IPS DF 19.7 (cell line): ENCODE measurements at regions not wholly inside any gene's neighbourhood (a gene's known extent, or its start where the extent isn't known, plus 50 kb on each side); places are given as distances from the start of the nearest gene placed in this dataset.
"Not testable (repeated sequence)": the region's sequence is repeated elsewhere in the genome, so short reads cannot be mapped to it uniquely, and the experiment has no call there.

Source experiments
- DNase-seq: peaks from one replicate; pipeline ENCODE4 v3.0.0-alpha.2; 2013; ENCODE audit warnings: low read depth, low spot score

GRCh38 chr22:22776121-22776520 is 111.5 kb upstream of the IGLL5 start:
- no peak for DNase-seq

- no peak for DNase-seq
These were observed 108.4 kb upstream of the IGLL5 start for GRCh38 chr22:22779213-22779612.

DNA sequence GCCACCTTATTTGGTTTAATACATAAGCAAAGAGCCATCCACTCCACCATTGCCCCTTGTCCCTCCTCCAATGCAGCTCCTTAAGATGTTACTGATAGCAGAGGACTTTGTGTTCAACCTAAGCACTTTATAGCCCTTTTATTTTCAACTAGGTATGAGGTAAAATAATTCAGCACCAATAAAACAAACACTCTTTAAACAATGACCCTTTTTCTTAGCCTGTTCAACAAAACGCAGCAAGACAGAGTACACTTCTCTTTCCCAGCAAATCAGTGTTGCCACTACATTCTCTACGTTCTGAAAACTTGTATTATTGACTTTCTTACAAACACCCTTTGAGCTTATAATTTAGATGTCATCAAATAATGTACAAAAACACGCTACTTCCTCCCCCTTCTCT is 104.0 kb upstream of the IGLL5 start:
- DNase-seq = no peak

DNA sequence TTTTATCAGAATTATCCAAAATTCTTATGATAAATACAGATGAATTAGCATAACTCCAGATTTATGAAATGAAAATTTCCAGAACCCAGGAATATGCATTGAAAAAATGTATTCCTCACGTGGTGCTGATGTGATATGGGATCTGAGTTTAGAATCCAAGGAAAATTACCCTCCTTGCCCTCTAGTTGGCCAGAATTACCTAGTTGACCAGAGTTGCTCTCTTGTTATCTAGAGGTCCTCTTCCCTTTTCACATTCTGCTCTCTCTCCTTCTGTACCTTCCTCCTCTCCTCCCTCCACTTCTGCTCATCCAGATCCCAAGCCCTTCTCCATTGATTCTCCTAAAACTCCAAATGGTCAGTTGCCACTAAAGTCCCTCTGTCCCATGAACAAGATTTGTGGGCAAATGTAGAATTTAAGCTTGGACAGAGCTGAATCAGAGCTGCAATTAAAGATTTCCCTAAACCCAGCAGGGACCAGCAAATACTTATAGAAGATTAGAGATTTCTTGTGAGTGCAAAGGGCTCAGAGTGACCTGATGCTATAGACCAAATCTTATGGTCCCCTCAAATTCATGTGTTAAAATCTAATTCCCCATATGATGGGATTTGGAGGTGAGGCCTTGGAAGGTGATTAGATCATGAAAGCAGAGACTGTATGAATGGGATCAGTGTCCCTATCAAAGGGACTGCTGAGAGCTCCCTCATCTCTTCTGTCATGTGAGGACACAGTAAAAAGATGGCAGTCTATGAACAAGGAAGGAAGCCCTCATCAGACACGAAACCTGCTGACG is 103.2 kb upstream of the IGLL5 start:
- DNase-seq = no peak

GRCh38 chr22:22785316-22786065 is 102.1 kb upstream of the IGLL5 start:
- no peak for DNase-seq

GRCh38 chr22:22786301-22787115 is 101.1 kb upstream of the IGLL5 start:
- DNase-seq = no peak

- DNase-seq = no peak
These were observed 100.5 kb upstream of the IGLL5 start for GRCh38 chr22:22787151-22787550.

GRCh38 chr22:22787786-22788459 is 99.7 kb upstream of the IGLL5 start:
- DNase-seq = peak; percentile 38

GRCh38 chr22:22788460-22789037 is 99.1 kb upstream of the IGLL5 start:
- DNase-seq = no peak

DNA sequence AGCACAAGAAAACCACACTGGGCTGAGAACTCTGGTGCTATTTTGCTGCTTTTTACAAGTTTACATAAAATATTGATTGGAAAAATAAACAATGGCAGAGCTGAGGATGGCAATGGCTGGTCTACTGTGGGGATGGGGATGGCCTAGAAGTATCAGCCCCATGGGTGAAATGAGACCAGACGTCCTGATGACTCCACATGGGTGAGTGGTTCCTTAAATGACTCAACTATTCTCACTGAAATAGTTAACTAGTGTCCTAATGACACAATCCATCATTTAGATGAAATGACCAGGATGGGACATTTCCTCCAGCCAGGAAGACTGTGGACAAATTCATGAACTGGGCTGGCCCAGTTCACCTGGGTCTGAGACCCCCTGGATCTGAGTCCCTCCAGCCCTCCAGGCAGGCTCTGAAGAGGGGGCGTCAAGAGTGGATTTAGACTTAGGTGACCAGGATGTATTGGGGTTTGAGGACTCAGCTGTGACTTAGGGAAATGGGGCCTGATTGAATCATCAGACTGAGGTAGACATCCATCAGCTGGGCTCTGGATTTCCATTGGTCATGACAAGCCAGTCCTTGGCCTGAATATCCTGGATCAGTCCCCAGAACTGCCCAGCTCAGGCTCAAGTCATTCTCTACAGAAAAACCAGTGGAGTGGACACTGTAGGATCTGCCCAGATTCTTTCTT is 98.2 kb upstream of the IGLL5 start:
- no peak for DNase-seq

DNA sequence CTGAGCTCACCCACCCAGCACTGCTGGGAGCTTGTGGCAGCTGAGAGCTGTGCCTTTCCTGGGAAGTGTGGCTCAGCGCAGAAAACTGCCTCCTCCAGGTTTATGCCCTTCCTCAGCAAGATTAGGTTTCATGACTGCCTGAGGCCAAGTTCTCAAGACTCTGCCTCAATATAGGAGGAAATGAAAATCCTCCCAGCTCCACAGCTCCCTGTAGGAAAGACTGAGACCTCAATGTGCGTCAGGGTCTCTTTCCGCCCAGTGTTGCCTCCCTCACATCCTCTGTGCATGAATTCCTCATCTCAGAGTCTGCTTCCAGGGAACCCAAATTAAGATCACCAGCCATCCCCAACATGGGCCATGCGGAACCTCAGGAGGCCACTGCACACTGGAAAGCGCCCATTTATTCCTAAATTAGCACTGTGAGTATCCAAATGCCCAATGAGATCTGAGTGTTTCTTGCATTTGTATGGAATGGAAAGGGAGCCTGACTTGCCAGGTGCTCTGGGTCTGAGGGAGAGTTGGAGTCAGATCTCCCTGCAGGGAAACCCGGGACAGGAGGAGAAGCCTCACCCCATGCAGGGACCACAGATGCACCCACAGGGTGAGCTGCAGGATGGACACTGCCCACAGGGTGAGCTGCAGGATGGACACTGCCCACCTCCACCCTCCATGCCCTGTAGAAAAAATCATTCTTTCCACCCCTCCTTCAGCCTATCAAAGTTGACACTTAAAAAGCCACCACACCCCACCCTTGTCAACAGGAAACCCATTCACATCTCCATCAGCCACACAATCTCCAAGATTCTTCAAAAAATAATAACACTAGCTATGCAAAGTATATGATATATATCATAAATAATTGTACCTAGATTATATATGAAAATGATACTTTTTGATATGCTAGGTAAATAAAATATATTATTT is 97.4 kb upstream of the IGLL5 start:
- DNase-seq = no peak

- no peak for DNase-seq
These were observed 96.0 kb upstream of the IGLL5 start for GRCh38 chr22:22791438-22792181.

DNA sequence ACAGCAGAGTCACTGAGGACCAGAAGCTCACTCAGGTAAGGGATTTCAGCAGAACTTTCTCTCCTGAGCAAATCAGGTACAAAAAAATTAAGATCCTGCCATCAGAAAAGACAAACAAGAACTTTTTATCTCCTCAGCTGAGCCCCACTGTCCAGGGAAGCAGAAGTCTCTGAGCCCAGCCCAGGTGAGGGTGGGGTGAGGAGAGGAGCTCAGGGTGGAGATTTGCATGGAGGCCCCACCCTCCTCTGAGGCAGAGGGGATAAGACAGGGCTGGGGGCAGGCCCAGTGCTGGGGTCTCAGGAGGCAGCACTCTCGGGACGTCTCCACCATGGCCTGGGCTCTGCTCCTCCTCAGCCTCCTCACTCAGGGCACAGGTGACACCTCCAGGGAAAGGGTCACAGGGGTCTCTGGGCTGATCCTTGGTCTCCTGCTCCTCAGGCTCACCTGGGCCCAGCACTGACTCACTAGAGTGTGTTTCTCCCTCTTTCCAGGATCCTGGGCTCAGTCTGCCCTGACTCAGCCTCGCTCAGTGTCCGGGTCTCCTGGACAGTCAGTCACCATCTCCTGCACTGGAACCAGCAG is 95.3 kb upstream of the IGLL5 start:
- not testable (repeated sequence) for DNase-seq

- DNase-seq = not testable (repeated sequence)
These were observed 92.0 kb upstream of the IGLL5 start for GRCh38 chr22:22795639-22796038.

GRCh38 chr22:22796724-22797123 is 90.9 kb upstream of the IGLL5 start:
- DNase-seq = no peak

- no peak for DNase-seq
These were observed 89.4 kb upstream of the IGLL5 start for GRCh38 chr22:22798232-22798616.

GRCh38 chr22:22798716-22799115 is 88.9 kb upstream of the IGLL5 start:
- no peak for DNase-seq

DNA sequence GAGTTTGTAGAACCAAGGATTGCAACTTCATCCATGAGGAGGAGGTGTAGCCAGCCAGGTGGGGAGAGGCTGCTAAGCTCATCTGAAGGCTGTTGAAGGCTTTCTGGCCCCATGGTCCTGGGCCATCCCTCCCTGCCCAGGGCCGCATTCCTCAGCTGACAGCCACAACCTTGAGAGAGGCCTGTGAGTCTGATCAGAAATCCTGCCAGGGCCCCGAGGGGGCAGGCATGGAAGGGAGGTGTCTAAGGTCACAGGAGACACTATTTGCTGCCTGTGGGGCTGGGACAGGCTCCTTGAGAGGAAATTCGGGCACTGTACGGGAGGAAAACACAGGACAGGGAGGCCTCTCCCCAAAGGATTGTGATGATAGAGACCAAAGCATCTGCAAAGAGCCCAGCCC is 88.1 kb upstream of the IGLL5 start:
- no peak for DNase-seq

- DNase-seq = no peak
These were observed 86.9 kb upstream of the IGLL5 start for GRCh38 chr22:22800716-22801115.
